ENCODE measurements at regions not wholly inside any gene's neighbourhood (a gene's known extent, or its start where the extent isn't known, plus 50 kb on each side); places are given as distances from the start of the nearest gene placed in this dataset.

DNA sequence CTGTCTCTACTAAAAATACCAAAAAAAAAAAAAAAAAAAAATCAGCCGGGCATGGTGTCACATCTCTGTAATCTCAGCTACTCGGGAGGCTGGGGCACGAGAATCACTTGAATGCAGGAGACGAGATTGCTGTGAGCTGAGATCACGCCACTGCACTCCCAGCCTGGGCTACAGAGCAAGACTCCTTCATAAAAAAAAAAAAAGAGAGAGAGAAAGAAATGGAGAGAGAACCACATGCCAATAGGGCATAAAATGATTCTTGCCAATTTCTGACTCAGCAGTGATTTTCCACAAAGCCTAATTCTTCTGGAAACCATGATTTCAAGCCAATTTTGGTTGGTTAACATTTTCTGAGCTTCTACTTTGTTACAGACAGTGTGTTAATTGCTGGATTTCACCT lies 250.4 kb upstream of the SEL1L start:
- no peak for DNase-seq (ENCODE audit: low read depth)
- TF ChIP-seq, protein P1, sequence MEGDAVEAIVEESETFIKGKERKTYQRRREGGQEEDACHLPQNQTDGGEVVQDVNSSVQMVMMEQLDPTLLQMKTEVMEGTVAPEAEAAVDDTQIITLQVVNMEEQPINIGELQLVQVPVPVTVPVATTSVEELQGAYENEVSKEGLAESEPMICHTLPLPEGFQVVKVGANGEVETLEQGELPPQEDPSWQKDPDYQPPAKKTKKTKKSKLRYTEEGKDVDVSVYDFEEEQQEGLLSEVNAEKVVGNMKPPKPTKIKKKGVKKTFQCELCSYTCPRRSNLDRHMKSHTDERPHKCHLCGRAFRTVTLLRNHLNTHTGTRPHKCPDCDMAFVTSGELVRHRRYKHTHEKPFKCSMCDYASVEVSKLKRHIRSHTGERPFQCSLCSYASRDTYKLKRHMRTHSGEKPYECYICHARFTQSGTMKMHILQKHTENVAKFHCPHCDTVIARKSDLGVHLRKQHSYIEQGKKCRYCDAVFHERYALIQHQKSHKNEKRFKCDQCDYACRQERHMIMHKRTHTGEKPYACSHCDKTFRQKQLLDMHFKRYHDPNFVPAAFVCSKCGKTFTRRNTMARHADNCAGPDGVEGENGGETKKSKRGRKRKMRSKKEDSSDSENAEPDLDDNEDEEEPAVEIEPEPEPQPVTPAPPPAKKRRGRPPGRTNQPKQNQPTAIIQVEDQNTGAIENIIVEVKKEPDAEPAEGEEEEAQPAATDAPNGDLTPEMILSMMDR (IDR thresholded peaks at IDR 0.05; ENCODE audit: control insufficient read depth, insufficient read depth, low read depth, low read length, missing control alignments), result no peak
- no peak overlapping the region for H3K4me3 ChIP-seq (ENCODE audit: control insufficient read depth, low read depth, low read length)

DNA sequence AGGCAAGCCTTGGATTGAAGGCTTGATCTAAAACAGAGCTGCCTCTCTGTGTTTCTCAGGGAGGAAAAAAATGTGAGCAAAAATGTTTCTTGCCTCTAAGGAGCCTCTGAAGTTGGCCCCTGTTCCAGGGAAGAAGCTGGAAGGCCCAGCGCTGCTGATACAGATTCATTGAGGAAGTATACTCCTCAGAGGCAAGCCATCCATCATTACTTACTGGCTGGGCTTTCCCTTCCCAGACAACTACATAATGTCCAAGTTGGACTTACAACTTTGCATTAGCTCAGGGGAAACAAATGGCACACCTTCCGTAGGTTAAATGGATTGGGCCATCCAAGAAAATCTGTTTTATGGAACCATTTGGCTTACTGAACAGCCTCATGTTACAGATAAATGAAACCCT lies 263.7 kb upstream of the SEL1L start:
- H3K4me3 ChIP-seq (ENCODE audit: control insufficient read depth, low read depth, low read length), result no peak overlapping the region
- DNase-seq (ENCODE audit: low read depth), result no peak
- TF ChIP-seq, protein P1 (IDR thresholded peaks at IDR 0.05; ENCODE audit: control insufficient read depth, insufficient read depth, low read depth, low read length, missing control alignments), result no peak

DNA sequence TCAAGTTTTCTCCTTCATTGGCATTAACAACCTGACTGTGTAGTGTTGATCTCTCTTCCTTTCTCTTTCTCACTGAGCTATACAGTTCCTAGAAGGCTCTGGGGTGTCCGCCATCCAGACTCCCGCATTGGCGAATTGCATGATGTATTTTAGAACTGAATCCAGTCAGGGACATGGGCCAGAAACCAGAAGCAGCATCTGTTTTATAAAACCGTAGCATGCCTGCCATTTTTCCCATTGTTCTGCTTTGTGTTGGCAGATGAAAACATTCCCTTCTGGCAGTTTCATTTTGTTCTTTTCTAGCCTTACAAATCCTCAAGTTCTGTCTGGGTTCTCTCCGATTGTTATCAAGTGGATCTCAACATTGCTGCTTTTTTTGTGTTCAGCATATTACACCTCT lies 268.3 kb upstream of the SEL1L start:
- DNase-seq (ENCODE audit: low read depth), result no peak
- TF ChIP-seq, protein P1 (IDR thresholded peaks at IDR 0.05; ENCODE audit: control insufficient read depth, insufficient read depth, low read depth, low read length, missing control alignments), result no peak
- H3K4me3 ChIP-seq (ENCODE audit: control insufficient read depth, low read depth, low read length), result no peak overlapping the region

DNA sequence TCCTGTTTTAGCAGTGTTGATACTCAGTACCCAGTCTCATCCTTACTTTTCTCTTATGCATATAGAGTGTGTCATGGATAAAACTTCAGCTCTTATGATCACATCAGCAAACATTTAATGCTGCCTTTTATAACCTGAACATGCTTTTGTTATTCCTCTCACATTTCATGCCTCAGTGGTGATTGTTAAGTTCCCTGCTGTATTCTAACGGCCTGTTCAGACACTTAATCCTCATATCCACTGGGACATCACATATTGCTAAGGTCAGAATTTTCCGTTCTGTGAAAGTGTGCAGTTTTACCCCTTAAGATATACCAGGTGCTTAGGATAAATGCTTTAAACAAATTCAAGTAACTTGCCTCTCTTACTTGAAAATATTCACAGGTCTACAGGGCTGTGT lies 268.7 kb upstream of the SEL1L start:
- TF ChIP-seq, protein P1 (IDR thresholded peaks at IDR 0.05; ENCODE audit: control insufficient read depth, insufficient read depth, low read depth, low read length, missing control alignments), result no peak
- DNase-seq (ENCODE audit: low read depth), result no peak
- H3K4me3 ChIP-seq (ENCODE audit: control insufficient read depth, low read depth, low read length), result no peak overlapping the region

DNA sequence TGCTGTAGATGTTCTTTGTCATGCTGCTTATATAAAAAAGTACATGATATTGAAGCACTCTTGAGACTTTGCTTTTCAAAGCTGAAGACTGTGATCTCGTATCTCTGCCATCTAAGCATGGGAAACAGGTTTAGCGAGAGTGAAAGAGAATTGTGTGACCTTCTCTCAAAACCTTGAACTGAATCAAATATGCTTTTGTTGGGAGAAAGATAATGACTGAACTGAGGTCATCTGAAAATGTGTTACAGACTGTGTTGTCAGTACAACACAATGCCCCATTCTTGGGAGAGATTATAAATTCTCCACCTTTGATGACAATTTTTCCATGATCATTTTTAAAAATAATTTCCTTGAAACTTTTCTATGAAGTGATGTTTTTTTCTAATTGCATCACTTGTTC lies 272.1 kb upstream of the SEL1L start:
- TF ChIP-seq, protein P1 (IDR thresholded peaks at IDR 0.05; ENCODE audit: control insufficient read depth, insufficient read depth, low read depth, low read length, missing control alignments), result no peak
- no peak overlapping the region for H3K4me3 ChIP-seq (ENCODE audit: control insufficient read depth, low read depth, low read length)
- no peak for DNase-seq (ENCODE audit: low read depth)

DNA sequence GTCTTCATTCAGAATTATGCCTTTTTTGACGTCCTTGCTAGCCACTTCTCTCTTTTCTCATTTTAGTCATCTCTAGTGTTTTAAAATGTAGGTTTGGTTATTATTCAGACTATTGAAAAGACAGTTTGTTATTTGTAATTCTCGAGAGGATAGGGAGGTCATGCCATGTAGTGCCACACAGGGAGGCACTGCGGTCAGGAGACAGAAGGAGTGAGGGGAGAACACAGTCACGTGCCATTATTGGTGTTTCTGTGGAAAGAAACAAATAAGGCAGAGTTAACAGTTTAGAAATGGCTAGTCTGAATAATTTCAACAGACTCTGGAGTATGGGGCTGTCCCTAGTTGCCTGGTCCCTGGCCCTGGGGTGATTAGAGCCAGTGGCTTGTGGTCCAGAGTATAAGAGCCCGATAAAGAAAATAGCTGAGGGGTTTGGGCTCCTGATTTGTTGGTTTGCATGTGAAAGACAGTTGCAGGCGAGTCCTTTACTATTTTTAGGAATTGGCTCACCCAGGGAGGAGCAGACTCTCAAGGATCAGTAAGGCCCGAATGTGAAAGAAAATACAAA lies 278.1 kb upstream of the SEL1L start:
- no peak overlapping the region for H3K4me3 ChIP-seq (ENCODE audit: control insufficient read depth, low read depth, low read length)
- TF ChIP-seq, protein P1 (IDR thresholded peaks at IDR 0.05; ENCODE audit: control insufficient read depth, insufficient read depth, low read depth, low read length, missing control alignments), result no peak
- no peak for DNase-seq (ENCODE audit: low read depth)

DNA sequence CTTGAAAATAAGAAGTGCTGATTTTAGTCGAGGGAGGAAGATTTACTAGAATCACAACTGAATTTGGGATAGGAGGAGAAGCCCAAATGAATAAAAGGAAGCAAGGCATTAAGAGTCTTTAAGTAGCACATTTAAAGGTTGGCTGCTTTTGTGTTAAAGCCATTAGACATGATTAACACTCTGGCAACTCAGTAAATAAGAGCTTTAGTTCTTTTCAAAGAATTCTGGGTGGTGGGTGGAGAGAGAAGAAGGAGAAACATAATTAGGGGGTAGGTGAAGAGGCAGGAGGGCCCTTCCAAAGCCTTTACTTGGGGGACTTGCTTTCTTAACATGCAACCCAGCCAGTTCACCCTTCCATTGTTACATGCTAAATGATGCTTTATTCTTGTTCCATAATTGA lies 284.6 kb upstream of the SEL1L start:
- TF ChIP-seq, protein P1 (IDR thresholded peaks at IDR 0.05; ENCODE audit: control insufficient read depth, insufficient read depth, low read depth, low read length, missing control alignments), result no peak
- no peak for DNase-seq (ENCODE audit: low read depth)
- H3K4me3 ChIP-seq (ENCODE audit: control insufficient read depth, low read depth, low read length), result no peak overlapping the region
